Ovary (tissue), 3 donors: ENCODE measurements at regions not wholly inside any gene's neighbourhood (a gene's known extent, or its start where the extent isn't known, plus 50 kb on each side); places are given as distances from the start of the nearest gene placed in this dataset.

ENCODE experiments used
- CTCF ChIP-seq, 3 donors: fragments of 450-650 bp in 2 of 3; fragments of 200-600 bp in 1 of 3; IDR thresholded peaks; one replicate each; pipeline versions ENCODE4 v1.5.1 to v1.8.0; 2016 to 2022; ENCODE audit warnings: antibody characterized with exemption in 3 of 3, mild to moderate bottlenecking in 1 of 3
- EP300 ChIP-seq: sonication (generic); formaldehyde crosslinking; IDR thresholded peaks from one replicate; pipeline ENCODE4 v1.6.1; 2017; ENCODE audit warnings: antibody characterized with exemption
- POLR2A ChIP-seq: fragments of 450-650 bp; IDR thresholded peaks from one replicate; pipeline ENCODE4 v1.6.1; 2017; ENCODE audit warnings: antibody characterized with exemption, mild to moderate bottlenecking, moderate library complexity
- donor health status: DM: no; HTN: no; CAD: no.

DNA sequence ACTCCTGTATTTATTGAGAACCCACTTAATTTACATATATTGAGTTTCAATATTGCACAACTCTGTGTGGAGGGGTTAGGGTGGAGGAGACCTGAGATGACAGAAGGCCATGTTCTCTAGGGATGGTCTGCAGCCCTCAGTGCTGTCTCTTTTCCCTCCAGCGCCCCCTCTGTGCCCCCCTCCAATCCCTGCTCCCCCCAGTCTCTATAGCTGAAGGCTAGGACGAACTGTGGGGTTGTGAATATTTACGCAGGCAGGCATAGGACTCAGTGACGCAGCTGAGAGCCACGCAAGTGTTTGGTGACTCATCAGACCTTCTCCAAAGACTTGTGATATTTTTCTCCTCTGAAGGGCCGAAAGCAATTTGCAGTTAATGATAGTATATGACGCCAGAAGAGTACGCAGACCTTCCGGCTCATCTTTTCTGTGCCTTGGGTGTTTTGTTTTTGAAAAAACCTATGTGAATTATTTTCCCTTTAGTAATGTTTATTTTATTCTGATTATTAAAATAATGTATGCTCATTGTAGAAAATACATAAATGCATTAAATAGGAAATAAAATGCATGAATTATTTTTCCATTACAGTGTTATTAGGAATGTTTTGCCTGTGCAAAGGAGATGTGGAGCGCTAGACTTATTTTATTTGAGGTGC is 85.3 kb downstream of the SLC25A47 start:
- TF ChIP-seq CTCF (IDR thresholded peaks at IDR 0.05) (no peak), POLR2A (no peak), EP300 (no peak)
